ENCODE measurements at regions not wholly inside any gene's neighbourhood (a gene's known extent, or its start where the extent isn't known, plus 50 kb on each side); places are given as distances from the start of the nearest gene placed in this dataset.

DNA sequence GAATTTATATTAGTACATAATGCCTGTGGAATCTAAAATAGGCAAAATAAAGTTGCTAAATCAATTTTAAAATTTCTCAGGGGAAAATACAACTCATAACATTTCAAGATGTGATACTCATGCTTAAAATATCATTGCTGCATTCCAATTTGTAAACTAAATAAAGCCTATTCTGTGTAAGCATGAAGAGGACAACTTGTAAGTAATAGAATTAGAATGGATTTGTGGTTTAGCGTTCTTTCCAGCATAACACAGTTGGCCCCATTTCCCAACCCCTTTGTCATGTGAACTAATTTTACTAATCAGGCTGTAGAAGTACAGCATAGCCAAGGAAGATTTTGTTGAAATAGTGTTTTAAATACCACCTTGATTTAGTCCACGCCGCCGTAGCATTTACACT lies 437.2 kb downstream of the SI start:
- no peaks in the 10 kb centered on the region for H3K9me3 ChIP-seq (ENCODE audit: control insufficient read depth, insufficient read depth, low read depth, low read length)
- H2AFZ ChIP-seq (ENCODE audit: low read length) = no peak overlapping the region
- no peak overlapping the region for H3K4me2 ChIP-seq (ENCODE audit: extremely low read depth, insufficient read depth, low read length)
- no peaks in the 10 kb centered on the region for H3K4me1 ChIP-seq (ENCODE audit: control insufficient read depth, extremely low read depth, insufficient read depth, low read length)
- no peak overlapping the region for H3K27ac ChIP-seq (ENCODE audit: insufficient read depth, low read length)
- TF ChIP-seq EZH2 (IDR thresholded peaks at IDR 0.05; ENCODE audit: low read length, missing control alignments) = no peak
- TF ChIP-seq CTCF (conservative IDR thresholded peaks at IDR 0.05 in 1 of 2, IDR thresholded peaks at IDR 0.05 in 1 of 2; ENCODE audit: low read depth in 1 of 2, low read length in 2 of 2) = no peak
- peak in 1 of 2 donors; percentile 6 for DNase-seq (ENCODE audit: low read depth in 2 of 2)
- no peak overlapping the region for H3K9ac ChIP-seq (ENCODE audit: insufficient read depth, low read length)
- H3K36me3 ChIP-seq (ENCODE audit: control insufficient read depth, insufficient read depth, low read length) = no peaks in the 10 kb centered on the region
- H4K20me1 ChIP-seq (ENCODE audit: control insufficient read depth, extremely low read depth, insufficient read depth, low read length) = no peaks in the 10 kb centered on the region
- no peaks in the 10 kb centered on the region for H3K79me2 ChIP-seq (ENCODE audit: control insufficient read depth, insufficient read depth, low read length)
- H3K4me3 ChIP-seq (replicated peaks in 1 of 4; ENCODE audit: control extremely low read depth in 1 of 4, insufficient read depth in 1 of 4, low read depth in 3 of 4, low read length in 4 of 4) = no peak overlapping the region
- H3K27me3 ChIP-seq (ENCODE audit: control insufficient read depth, insufficient read depth, low read length) = no peaks in the 10 kb centered on the region

DNA sequence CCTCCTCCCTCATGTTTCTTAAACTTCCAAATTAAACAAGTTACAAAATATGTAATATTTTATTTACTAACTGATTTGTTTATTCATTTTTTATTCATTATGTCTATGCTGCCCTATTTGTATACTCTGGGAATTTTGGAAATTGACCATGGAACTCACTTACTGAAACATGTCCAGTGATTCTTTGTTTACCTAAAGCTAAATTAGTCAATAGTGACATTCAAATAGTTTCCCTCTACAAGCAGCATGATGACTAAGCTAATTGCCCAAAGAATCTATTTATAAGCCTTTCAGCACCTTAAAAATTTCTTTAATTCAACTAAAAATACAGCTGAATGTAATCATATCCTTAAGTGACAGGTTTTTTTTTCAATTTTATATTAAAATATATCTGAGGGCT lies 437.7 kb downstream of the SI start:
- Histone ChIP-seq H3K27ac (ENCODE audit: insufficient read depth, low read length) (no peak overlapping the region), H3K9me3 (ENCODE audit: control insufficient read depth, insufficient read depth, low read depth, low read length) (no peaks in the 10 kb centered on the region), H3K27me3 (ENCODE audit: control insufficient read depth, insufficient read depth, low read length) (no peaks in the 10 kb centered on the region), H3K4me3 (replicated peaks in 1 of 4; ENCODE audit: control extremely low read depth in 1 of 4, insufficient read depth in 1 of 4, low read depth in 3 of 4, low read length in 4 of 4) (no peak overlapping the region), H3K4me1 (ENCODE audit: control insufficient read depth, extremely low read depth, insufficient read depth, low read length) (no peaks in the 10 kb centered on the region), H3K4me2 (ENCODE audit: extremely low read depth, insufficient read depth, low read length) (no peak overlapping the region), H4K20me1 (ENCODE audit: control insufficient read depth, extremely low read depth, insufficient read depth, low read length) (no peaks in the 10 kb centered on the region), H3K9ac (ENCODE audit: insufficient read depth, low read length) (no peak overlapping the region), H3K79me2 (ENCODE audit: control insufficient read depth, insufficient read depth, low read length) (no peaks in the 10 kb centered on the region), H2AFZ (ENCODE audit: low read length) (no peak overlapping the region), H3K36me3 (ENCODE audit: control insufficient read depth, insufficient read depth, low read length) (no peaks in the 10 kb centered on the region)
- TF ChIP-seq CTCF (conservative IDR thresholded peaks at IDR 0.05 in 1 of 2, IDR thresholded peaks at IDR 0.05 in 1 of 2; ENCODE audit: low read depth in 1 of 2, low read length in 2 of 2) = no peak
- no peak for TF ChIP-seq EZH2 (IDR thresholded peaks at IDR 0.05; ENCODE audit: low read length, missing control alignments)
- DNase-seq (ENCODE audit: low read depth in 2 of 2) = no peak

DNA sequence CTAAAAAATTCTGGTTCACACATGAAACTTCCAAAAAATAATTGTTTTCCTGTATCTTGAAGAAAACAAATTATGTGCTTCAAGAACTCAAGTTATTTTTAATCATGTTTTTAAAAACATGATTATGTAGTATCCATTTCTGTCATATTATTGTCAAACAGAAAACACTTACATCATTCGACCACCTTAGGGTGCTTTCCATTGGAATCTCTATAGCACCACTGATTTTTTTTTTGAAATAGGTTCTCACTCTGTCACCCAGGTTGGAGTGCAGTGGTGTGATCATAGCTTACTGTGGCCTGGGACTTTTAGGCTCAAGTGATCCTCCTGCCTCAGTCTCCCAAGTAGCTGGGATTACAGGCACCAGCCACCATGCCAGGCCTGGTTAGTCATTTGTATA lies 457.3 kb downstream of the SI start:
- H3K27ac ChIP-seq (ENCODE audit: insufficient read depth, low read length) = no peak overlapping the region
- TF ChIP-seq CTCF (conservative IDR thresholded peaks at IDR 0.05 in 1 of 2, IDR thresholded peaks at IDR 0.05 in 1 of 2; ENCODE audit: low read depth in 1 of 2, low read length in 2 of 2) (no peak), EZH2 (IDR thresholded peaks at IDR 0.05; ENCODE audit: low read length, missing control alignments) (no peak)
- H3K4me2 ChIP-seq (ENCODE audit: extremely low read depth, insufficient read depth, low read length) = no peak overlapping the region
- no peaks in the 10 kb centered on the region for H3K27me3 ChIP-seq (ENCODE audit: control insufficient read depth, insufficient read depth, low read length)
- H3K4me1 ChIP-seq (ENCODE audit: control insufficient read depth, extremely low read depth, insufficient read depth, low read length) = no peaks in the 10 kb centered on the region
- no peak overlapping the region for H3K4me3 ChIP-seq (replicated peaks in 1 of 4; ENCODE audit: control extremely low read depth in 1 of 4, insufficient read depth in 1 of 4, low read depth in 3 of 4, low read length in 4 of 4)
- no peak overlapping the region for H3K9ac ChIP-seq (ENCODE audit: insufficient read depth, low read length)
- H3K79me2 ChIP-seq (ENCODE audit: control insufficient read depth, insufficient read depth, low read length) = no peaks in the 10 kb centered on the region
- H4K20me1 ChIP-seq (ENCODE audit: control insufficient read depth, extremely low read depth, insufficient read depth, low read length) = no peaks in the 10 kb centered on the region
- H2AFZ ChIP-seq (ENCODE audit: low read length) = no peak overlapping the region
- no peak for DNase-seq (ENCODE audit: low read depth in 2 of 2)
- no peaks in the 10 kb centered on the region for H3K9me3 ChIP-seq (ENCODE audit: control insufficient read depth, insufficient read depth, low read depth, low read length)
- H3K36me3 ChIP-seq (ENCODE audit: control insufficient read depth, insufficient read depth, low read length) = no peaks in the 10 kb centered on the region
